Activated CD4-positive, CD25-positive, alpha-beta regulatory T cell treated with anti-CD3 and anti-CD28 coated beads, Interleukin-2, amount 50 U/mL, for 16 hours (primary cell): ENCODE measurements at regions not wholly inside any gene's neighbourhood (a gene's known extent, or its start where the extent isn't known, plus 50 kb on each side); places are given as distances from the start of the nearest gene placed in this dataset.
"Not testable (repeated sequence)": the region's sequence is repeated elsewhere in the genome, so short reads cannot be mapped to it uniquely, and the experiment has no call there.

Experiments used
- DNase-seq: peaks from one replicate; pipeline ENCODE4 v3.0.0-alpha.2; 2020; ENCODE audit warnings: low read depth, low spot score

DNA sequence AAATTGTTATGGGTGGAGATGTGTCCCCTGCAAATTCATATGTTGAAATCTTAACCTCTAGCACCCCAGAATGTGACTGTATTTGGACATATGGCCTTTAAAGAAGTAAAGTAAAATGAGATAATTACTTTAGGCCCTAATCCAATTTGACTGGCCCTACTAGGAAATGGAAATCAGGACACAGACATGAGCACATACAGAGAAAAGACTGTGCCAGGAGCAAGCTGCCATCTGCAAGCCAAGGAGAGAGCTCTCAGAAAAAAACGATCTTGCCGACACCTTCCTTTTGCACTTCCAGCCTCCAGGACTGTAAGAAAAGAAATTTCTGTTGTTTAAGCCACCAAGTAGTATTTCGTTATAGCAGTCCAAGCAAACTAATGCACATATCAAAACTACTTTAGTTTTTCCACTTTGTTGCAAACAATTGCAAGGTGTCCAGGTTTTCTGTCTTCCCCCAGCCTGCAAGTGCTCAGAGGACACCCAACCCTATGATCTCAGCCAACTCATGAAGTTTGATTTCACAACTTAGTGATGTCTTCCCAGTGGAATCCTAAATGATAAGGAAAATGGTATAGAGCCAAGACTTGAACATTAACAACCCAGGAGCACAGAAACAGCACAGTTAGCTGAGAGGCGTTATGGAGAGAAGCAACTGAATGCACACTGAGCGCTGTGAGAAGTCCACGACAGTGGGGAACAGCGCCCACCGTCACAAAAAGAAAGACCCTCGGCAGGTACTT is 351.2 kb downstream of the BCL2L11 start:
- DNase-seq, result not testable (repeated sequence)

GRCh38 chr2:111472844-111473403 is 352.2 kb downstream of the BCL2L11 start:
- DNase-seq, result not testable (repeated sequence)

DNA sequence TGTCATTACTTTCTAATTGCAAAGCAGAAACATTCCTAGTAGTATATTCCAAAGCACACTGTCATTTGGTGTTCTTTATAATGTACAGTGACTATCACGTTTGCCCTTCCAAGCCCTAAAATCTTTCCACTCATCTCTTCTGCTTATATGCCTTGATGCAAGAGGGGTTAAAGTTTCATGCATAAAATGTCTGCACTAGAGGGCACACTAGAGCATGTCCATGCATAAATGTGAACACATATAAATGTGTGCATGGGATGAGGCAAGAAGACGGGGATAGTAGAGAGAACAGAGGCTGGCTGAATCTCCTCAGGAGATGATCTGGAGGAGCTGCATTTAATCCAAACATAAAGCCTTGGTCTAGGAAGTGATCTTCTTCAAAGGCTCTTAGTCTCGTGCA is 352.8 kb downstream of the BCL2L11 start:
- DNase-seq, result not testable (repeated sequence)

DNA sequence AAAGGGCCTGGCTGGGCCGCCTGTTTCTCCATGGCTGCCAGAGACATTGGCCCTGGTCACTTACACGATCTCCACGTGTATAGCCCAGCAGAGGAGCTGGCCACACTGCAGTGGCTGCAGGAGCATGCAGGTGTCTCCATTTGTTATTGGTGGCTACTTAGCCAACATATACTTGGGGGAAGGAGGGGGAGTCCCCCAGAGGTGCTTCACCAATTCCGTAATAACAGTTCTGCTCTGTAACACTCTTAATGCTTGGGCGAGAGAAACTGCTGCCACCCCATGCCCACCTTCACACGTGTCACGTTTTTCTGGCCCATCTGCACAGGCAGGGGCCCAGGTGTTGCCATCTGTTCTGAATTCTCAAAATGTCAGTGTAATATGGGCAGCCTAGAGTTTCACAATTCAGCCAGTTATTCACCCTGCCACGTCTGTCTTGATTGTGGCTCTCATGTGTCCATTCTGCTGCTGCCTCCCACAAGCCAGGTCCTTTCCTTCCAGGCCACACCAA is 353.5 kb downstream of the BCL2L11 start:
- not testable (repeated sequence) for DNase-seq

GRCh38 chr2:111478335-111478734 is 357.6 kb downstream of the BCL2L11 start:
- not testable (repeated sequence) for DNase-seq

GRCh38 chr2:111478871-111479318 is 358.2 kb downstream of the BCL2L11 start:
- DNase-seq, result not testable (repeated sequence)

GRCh38 chr2:111480016-111480625 is 359.4 kb downstream of the BCL2L11 start:
- DNase-seq, result not testable (repeated sequence)

DNA sequence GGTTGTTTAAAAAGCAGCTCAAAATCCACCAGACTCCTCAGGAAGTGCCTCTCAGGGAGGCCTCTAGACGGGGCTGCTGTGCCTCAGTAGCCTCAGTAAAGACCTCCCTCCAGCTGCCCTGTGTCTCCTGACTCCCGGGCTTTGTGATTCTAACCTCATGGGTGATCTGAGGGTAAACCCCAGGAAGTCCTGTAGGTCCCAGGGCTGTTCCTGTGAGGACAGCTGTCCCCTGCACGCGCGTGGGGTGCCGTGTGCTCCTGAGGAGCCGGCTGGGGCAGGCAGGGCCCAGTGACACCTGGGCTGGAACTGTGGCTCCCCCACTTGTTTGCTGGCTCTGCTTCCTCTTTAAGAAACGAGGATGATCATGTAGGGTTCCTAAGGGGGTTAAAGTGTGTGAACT is 359.9 kb downstream of the BCL2L11 start:
- not testable (repeated sequence) for DNase-seq

DNA sequence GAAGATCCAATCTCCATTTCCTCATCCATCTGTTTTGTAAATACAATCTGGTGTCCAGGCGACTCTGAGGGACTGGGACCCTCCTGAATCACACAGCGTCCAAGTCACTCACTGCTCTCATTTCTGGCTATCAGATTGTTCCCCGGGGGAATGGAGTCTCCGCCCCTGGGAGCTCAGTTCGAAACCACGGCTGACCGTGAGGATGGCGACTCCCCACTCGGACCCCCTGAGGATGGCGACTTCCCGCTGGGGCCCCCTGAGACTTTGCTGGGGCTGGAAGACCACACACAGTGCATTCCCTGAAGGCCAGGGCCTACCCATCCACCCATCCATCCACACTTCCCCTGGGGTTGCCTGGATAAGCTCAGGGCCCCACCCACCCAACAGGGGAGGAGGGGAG is 360.5 kb downstream of the BCL2L11 start:
- DNase-seq, result not testable (repeated sequence)

GRCh38 chr2:111482987-111483679 is 362.4 kb downstream of the BCL2L11 start:
- DNase-seq, result not testable (repeated sequence)

DNA sequence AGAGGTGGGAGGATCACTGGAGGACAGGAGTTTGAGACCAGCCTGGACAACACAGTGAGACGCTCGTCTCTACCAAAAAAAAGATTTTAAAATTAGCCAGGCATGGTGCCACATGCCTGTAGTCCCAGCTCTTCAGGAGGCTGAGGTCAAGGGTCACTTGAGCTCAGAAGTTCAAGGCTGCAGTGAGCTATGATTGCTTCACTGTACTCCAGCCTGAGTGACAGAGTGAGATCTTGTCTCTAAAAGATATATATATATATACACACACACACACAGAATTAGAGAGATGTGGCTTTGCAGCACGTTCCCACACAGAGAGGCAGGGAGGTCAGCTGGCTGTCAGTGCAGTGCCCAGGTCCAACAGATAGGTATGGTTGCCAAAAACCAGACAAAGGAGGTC is 363.4 kb downstream of the BCL2L11 start:
- not testable (repeated sequence) for DNase-seq

DNA sequence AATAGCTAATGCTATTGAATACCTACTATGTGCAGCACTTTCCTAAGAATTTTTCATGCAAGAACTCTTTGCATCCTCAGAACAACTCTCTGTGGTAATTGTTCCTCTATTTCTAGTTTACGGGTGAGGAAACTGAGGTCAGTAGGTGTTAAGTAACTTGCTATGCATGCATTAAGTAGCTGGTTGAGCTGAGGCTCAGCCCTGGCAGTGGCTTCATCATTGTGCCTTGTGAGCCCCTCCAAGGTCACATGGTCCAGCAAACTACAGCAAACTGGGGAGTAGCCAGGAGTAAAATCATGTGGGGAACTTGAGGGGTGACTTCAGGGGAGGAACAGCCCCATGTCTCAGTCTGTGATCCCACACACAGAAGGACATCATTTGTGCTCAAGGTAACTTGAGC is 365.2 kb downstream of the BCL2L11 start:
- not testable (repeated sequence) for DNase-seq

GRCh38 chr2:111488451-111488850 is 367.7 kb downstream of the BCL2L11 start:
- not testable (repeated sequence) for DNase-seq

DNA sequence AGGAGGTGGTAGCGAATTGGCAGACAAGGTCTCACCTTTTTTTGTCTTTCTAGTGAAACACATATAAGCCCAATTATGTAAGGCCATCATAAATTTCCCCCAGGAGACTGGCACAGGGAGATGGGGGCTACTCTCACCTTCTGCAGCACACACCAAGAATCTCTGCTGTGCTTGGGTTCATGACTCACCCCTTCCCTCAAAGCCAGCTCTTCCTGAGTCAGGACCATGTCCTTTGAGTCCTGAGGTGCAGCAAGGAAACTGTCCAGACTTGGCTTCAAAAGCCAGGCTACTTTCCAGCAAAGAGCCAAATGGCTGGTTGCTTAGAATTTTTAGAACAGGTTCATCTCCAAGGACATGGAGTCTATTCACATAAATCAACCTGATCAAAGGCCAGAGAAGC is 368.7 kb downstream of the BCL2L11 start:
- DNase-seq, result not testable (repeated sequence)

GRCh38 chr2:111491181-111491580 is 370.5 kb downstream of the BCL2L11 start:
- DNase-seq, result not testable (repeated sequence)

GRCh38 chr2:111491614-111492013 is 370.9 kb downstream of the BCL2L11 start:
- DNase-seq, result not testable (repeated sequence)

DNA sequence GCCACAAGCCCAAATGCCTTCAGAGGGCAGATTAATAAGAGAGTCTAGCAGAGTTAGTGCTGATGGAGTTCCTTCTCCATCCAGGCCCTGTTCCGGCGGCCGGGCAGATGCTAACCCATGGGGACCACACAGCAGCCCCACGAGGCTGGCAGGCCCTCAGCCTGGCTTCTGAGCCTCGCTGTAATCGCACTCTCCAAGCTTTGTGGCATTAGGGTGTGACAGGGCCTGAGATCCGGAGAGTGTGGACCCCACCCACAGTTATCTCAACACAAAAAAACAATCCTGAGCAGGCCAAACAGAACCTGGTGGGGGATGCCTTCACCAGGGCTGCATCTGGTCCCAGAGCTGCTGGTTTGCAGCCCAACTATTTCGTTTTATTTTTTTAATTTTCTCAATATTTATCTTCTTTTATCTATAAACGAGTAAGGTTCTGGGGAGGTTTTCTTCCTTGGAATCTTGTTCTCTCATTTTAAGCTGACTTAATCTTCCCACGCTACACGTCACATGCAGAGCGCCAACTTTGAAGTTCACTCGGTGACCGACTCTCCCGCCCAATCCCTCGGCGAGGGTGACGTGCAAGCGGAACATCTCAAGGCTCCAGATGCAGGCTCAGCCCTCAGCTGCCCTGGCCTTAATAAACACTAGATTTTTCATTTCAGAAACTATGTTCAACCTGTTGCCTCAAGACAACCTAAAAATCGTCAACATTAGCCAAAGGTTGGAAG is 372.4 kb downstream of the BCL2L11 start:
- not testable (repeated sequence) for DNase-seq

DNA sequence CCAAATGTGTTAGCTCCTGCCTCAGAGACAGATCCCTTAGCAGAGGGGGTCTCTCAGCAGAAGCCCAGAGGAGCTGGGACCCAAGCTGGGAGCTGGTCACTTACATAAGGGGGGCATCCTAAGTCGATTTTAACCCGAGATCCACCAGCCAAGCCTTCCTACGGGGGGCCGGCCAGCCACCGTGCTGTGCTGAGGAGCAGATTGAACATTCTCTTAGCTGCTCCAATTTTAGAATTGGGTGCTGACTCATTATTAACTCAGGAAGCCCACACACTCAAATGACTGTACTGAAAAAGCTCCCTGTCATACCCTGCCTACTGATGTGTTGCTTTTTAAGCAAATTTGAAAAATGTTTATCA is 373.0 kb downstream of the BCL2L11 start:
- not testable (repeated sequence) for DNase-seq

DNA sequence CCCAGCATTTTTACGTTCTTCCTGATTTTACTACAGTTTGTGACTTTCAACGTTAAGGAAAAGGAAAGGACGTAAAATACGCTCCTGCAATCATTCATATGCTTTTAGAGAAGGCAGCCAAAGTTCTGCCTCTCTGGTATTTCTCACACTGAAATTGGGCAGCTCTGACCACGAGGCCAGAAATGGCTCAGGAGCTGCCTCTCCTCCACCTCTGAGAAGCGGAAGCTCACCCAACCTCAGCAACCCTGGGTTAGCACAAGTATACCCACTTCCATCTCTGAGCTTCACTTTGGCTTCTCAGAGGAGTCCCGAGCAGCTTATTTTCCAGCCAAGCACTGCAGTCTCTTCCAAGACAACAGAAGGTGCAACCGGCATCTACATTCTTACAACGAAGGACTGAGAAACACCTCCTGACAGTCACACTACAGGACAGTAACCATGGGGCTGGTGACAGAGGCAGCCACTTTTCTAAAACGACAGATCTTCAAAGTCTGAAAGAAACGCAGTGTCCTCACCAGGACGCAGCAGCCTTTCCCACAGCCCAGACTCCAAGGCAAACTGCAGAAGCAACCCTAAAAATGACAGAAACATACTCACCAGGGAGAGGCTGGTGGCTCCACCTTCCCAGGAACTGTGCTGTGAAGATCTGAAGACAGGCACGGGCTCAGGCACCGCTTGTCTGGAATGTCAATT is 373.7 kb downstream of the BCL2L11 start:
- not testable (repeated sequence) for DNase-seq

DNA sequence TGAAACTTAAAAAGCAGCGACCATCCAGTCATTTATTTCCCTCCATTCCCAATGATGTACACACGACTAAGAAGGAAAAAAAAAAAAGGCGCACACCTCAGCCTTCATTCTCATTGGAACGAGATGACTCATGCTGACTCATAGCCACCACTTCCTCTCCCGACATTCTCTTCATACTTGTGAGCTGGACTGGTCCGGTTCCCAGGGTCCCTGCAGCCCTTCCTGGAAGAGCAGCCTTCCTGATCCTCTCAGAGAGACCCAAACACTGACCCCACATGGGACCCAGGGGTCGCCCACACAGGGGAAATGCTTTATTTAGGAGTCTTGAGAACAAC is 374.2 kb downstream of the BCL2L11 start:
- not testable (repeated sequence) for DNase-seq

DNA sequence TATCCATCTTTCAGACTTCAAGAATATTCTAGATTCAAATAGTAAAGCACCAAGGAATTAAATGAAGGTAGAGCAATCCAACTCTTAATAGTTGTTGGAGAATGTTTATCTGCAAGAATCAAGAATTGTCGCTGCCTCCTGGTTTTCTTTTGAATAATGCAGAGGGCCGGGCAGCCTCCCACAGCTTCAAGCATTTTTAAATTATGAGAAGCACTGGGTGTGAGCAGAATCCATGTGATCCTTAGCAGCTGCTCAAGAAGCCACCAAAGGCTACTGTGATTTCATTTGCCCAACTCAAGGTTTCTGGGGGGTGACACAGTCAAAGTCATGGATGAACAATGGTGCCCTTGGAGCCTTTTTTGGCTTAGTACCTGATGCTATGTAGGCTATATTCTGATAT is 374.9 kb downstream of the BCL2L11 start:
- not testable (repeated sequence) for DNase-seq
